ENCODE measurements at regions not wholly inside any gene's neighbourhood (a gene's known extent, or its start where the extent isn't known, plus 50 kb on each side); places are given as distances from the start of the nearest gene placed in this dataset.

DNA sequence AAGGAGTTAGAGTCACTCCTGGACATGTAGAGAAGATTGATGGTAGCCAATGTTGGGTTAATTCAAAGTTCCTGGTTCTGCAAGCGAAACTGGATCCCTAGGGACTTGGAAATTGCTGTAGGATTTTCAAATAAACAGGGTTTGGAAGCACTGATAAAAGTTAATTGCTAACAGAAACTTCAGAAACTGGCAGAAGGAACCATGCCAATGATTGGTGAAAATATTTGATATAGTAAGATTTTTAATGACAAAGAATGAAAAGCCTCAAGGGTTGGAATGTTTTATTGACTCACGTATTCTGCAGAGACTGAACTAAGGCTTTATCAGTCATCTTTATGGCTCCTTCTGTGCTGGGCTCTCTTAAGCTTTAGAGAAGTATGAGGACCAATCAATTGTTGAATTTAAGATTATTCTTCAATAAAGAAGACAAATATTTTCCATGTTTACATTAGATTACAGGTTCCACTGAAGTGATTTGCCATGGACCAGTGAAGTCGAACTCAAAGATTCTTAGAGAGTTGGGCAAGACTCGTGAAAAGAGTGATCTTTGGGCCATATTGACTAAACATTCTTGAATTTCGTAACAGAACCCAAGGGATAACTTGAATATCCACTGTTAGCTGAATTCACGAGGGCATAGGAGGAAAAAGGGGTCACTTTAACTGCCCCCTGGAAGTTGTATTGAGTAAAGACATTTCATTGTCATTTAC is 371.4 kb downstream of the HDGFL1 start:
- DNase-seq (ENCODE audit: low spot score): no peak

DNA sequence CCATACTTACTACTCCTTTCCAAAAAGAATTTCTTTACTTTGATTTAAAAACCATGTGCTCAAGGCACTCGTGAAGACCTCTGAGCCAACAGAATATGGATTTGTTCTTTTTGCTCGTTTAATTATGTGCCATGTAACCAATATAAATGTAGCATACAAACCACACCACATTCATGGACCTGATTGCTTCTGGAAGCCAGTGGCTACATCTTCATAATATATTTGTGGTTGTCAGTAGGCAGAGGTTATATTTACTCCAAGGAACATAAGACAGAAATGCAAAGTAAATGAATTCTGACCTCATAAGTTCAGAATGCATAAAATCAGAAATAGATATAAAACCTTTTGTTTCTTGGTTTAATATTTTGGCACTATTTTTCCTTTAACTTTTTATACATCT is 373.0 kb downstream of the HDGFL1 start:
- no peak for DNase-seq (ENCODE audit: low spot score)

DNA sequence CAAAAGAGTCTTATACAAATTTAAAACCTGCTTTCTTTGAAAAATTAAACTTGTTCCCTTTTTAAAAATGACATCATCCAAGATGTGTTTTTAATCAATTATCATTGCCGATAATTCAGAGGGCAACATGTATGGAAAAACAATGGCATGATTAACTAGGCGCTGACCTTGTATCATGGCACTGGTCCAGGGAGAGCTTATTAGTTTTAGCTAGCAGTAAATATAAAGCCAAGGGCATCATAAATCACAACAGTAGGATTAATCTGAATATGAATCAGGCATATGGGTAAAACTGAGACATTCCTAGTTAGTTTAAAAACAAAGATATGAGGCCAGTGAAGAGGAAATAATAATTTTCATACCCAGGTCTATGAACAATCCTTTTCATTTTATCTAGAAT is 374.0 kb downstream of the HDGFL1 start:
- DNase-seq (ENCODE audit: low spot score): no peak

DNA sequence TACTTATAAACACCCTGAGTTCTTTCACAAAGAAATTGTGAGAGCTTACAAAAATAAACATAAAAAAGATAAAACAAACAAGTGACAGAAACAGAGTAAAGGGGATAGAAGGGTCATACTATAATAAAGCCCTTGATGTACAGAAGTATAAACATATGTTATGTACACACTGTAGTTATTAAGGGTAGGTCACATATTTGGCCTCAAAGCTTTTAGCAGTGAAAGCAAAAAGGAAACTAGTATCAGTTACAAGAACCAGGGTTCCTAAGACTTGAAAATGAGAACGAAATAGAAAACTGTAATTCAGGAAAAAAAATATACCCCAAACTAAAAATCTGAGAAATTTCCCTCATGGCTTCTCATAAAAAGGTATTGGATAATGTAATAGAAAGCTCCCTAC is 380.6 kb downstream of the HDGFL1 start:
- no peak for DNase-seq (ENCODE audit: low spot score)

DNA sequence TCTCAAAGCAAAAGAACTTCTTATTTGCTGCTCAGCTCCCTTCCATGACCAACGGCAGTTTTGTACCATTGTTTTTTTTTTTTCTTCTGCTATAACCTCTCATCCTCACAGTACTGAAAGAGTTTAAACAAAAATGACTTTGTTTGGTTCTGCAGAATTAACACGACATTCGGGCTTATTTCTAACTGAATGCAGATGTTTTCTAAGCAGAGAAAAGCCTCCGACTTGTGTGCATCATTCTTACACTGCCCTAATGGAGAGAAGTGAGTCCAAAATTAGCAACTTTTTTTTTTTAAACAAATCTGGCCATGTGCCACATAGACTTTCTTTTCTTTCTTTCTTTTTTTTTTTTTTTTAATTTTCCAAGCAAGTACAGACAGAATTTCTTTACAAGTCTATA is 382.7 kb downstream of the HDGFL1 start:
- no peak for DNase-seq (ENCODE audit: low spot score)

DNA sequence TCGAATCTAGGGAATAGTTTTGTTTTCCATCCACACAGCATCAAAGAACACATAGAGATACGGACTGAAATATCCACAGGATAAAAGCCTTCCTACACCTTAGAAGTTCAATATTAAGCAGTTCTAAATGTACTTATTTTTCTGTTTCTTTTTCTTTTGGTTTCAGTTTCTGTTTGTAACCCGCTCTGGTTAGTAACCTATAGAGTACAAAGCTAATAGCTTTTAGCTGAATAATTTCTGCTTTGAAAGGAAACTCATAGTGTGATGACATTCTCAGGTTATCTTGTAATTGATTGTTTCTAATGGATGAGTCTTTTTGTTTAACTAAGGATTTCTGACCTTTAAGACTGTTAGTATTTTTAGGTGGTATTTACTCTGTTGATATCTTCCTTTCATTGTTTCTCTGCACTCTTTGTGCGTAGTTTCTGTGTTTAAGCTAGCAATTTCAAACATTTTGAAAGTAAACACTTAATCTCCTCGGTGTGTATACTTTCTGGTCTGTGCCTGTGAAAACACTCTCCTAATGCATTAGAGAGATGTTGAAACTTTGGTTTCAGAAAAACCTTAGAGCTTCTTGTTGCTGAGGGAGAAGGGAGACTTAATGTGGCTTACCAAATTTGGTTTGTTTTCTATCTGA is 385.5 kb downstream of the HDGFL1 start:
- DNase-seq (ENCODE audit: low spot score): no peak

DNA sequence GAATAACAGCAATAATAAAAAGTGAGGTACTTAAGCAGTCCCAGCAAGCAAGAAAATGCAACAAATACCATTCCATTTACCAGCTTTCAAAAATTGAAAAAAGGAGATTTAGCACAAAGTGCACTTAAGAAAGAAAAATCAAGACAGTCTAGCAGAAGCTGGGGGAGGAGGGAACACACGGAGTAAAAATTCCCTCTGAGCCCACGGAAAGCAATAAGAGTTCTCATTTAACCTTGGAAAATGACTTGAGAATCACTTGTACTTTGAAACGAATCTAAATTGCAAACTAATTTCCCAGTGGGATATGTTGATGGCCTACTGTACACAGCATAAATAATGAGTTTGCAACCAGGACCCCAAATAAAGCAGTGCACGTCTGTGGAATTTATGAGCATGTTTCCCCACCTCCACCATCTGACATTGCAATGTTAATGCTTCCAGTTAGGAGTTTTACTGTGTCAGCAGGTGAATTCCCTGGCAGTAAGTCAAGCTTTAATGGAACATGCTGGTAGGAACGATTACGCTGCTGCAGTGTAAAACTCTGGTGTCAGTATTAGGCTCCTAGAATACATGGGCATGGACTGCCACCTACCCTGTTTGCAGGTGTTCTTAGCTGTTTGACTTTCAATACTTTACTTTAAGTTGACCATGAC is 386.8 kb downstream of the HDGFL1 start:
- no peak for DNase-seq (ENCODE audit: low spot score)

DNA sequence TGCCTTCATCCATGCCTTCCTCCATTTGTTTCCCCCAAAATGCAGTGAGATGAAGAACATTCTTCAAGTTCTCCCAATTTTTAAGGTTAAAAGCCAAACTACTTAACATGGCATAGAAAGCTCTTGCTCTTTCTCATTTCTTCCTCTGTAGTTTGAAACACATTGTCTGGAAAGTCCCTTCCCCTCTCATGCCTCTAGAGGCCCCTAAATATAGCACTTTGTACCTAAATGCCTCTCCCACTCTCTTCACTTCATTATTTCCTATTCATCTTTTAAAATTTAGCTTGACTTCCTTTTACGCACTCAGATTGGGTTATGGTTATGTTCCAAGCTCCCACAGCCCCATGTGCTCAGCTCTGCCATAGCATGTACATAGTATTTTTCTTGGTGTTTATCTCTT is 389.3 kb downstream of the HDGFL1 start:
- DNase-seq (ENCODE audit: low spot score): no peak

DNA sequence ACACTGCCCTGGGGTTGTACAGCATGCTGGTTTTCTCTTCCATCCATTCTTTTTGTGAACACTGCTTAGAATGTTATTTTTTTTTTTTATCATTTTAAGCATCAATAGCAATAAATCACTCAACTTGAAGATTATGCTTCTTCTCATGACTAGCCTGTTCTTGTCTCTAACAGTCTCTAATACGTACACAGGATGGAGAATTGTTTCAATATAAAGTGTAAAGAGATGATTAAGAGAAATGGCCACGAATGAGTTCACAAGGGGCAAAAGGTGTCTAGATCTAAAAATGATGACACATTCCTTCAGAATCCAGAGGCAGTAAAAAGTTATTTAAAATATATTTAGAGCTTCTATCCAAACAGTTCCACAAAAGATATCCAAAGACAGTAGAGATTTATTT is 390.2 kb downstream of the HDGFL1 start:
- no peak for DNase-seq (ENCODE audit: low spot score)

DNA sequence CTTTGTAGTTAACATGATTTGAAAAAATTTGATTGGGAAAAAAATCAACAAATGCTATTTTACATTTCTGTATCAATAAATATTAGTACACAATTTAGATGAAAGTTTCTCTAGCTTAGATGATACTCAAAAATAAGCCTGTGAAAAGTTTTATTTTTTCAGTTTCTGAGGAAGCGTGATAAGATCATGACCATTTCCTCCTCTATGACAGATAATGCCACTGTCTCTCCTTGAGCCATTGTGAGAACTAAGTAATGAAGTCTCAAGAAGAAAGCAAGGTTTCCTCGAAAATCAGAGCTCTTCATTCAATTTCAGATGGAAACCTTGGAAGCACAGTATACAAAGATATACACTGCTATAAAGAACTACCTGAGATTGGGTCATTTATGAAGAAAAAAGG is 395.0 kb downstream of the HDGFL1 start:
- DNase-seq (ENCODE audit: low spot score): no peak

DNA sequence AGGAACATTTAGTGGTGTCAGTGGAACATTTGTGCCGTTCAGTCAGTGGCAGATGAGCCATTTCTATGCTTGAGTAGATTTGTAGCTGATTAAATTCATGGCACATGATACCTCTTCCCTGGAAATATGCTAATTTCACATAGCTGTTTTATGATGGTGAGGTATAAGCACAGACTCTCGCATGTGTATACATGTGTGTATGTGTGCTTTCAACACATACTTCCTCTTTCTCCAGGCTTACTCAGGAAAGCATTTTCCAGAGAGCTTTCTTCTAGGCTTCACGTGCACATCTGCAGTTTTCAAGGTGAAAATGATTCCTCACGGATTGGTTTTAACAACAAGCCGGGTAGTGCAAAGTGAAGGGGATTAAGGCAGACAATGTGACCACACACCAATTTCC is 396.5 kb downstream of the HDGFL1 start:
- no peak for DNase-seq (ENCODE audit: low spot score)

DNA sequence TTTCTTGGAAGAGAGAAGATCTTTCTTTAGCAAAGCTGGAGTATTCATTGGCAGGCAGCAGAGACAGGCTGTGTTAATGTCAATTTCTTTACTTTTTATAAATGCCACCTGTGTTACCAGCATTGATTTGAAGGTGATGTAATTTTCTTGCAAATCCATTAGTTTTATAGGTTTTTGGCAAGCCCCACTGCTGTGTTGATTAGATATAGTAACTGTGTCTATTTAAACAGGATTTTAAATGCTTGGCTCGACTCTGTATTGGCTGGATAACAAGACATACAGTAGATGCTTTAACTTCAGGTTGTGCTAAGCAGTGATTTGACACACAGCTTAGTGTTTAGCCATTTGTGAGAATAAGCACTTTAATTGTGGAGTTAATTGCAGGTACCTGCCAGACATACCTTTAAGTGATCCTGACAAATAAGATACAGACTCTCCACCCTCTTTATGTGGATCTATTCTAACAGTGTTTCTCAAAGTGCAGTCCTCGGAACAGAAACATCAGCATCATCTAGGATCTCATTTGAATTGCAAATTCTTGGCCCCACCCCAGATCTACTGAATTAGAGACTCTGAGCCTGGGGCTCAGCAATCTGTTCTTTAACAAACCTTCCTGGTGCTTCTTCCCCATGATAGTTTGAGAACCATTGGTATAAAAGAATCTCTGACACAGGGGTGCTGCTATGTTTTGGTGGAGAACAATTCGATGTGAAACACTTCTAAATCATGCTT is 397.5 kb downstream of the HDGFL1 start:
- DNase-seq (ENCODE audit: low spot score): no peak

DNA sequence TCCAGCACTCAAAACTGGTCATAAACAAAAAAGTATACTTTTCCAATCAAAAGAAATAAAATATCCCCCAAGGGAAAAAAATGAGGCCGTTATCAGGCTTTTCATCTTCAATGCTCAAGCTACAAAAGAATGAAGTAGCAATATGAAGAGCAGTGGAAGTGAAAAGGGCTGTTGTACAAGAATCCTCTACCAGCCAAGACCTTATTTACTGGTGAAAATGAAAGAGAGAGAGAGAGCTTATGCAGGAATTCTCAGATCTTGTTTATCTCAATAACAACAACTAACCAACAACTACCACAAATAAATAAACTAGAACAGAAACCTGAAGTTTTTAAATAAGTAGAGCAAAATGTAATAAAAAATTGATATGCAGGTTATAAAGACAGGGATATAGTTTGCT is 400.6 kb downstream of the HDGFL1 start:
- DNase-seq (ENCODE audit: low spot score): no peak

DNA sequence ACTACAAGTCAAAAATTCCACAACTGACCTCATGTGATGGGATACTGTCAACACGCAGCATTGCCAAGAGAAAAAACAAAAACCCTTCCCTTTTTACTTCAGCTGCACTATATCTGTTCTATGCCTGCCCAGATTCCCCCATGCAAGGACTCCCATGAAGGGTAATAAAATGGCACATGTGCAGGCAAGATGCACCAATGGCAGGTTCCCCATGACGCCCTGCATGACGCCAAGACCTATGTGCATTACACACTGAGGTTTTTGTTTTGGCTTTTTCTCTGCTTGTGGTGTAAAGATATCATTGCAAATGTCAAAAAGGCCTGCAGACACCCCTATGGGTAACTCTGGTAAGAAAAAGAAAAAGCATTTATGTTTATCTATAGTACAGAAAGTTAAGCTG is 403.4 kb downstream of the HDGFL1 start:
- no peak for DNase-seq (ENCODE audit: low spot score)

DNA sequence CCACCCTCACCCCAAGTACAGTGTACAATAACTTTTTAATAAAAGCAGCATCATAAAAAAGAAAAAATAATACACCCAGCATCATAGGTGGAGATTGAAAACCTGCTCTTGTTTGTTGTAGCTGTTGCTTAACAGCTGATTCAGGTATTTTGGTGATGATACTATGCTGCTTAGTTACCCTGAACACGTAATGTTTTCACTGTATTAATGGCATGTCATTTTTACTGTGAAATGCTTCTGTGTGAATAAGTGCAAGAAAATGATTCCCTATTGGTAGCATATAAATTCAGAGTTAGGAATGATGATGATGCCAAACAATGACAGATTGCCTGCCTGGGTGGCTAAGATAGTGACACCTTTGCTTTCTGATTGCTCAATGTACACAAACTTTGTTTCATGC is 405.7 kb downstream of the HDGFL1 start:
- no peak for DNase-seq (ENCODE audit: low spot score)

DNA sequence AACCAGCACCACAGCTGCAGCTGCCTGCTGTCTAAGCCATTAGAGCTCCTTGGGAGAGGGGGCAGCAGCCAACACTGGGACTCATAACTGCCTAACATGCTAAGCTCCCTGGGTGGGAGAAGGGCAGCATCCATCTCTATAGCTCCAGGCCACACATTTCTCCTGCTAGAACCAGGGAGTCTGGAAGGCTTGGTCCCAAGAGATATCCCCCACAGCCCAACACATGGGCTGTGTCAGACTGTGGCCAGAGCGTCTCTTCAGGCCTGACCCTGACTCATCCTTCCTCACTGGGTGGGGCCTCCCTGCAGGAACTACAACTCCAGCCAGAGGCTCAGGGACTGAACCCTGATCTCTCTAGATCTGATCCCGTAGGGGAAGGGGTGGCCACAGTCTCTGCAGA is 411.1 kb downstream of the HDGFL1 start:
- no peak for DNase-seq (ENCODE audit: low spot score)

DNA sequence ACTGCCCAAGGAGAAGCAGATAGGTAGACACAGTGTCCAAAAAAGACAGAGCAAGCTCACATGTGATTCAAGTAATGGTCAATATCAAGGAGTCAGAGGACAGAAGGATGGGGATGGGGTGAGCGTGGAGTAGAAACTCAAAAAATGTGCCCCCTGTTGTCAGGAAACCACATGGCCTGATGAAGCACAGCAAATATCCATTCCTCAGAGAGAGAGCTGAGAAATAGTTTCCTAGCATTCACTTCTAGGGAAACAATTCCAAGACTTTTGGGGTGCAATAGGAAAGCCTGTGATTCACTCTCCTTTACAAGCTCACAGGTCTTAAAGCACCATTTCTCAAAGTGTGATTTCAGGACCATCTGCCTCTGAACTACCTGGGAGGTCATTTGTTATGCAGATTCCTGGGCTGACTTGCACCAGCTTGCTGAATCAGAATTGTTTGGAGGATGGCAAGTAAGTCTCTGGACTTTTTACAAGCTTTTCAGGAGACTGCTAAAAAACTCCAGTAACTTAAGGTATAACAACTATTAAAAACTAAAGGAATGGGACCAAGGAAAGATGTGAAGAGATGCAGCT is 432.8 kb downstream of the HDGFL1 start:
- no peak for DNase-seq (ENCODE audit: low spot score)

DNA sequence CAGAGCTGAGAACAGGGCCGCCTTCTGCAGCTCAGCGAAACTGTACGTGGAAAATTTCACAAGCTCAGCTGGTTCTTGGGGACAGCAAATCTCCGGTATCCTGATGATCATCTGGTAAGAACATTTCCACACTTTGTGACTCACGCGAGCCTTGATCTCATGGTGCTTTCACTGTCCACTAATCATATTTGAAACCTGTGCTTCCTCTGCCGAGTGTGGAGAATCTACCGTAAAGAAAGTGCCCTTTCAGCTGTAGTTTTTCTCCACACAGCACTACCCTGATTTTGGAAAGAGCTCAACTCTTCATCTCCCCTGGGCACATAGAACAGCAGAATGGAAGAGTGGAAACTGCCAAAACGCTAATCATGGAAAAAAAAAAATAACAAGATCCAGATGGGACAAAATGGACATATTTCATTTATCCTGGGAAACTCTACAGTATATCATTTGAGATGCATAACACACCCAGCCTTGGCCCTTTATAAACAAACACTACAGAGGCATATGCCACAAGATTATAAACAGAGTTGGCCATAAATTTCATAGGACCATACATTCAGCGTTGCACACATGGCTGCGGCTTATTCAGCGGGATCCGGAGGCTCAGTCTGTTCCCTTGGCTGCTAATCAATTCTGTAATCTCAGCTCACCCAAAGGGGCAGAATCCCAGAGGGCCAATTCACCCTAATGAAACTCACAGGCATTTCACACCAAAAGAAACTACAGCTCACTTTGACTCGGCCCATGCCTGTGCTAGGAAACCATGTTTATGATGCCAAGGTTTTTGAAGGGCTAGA is 434.5 kb downstream of the HDGFL1 start:
- no peak for DNase-seq (ENCODE audit: low spot score)

DNA sequence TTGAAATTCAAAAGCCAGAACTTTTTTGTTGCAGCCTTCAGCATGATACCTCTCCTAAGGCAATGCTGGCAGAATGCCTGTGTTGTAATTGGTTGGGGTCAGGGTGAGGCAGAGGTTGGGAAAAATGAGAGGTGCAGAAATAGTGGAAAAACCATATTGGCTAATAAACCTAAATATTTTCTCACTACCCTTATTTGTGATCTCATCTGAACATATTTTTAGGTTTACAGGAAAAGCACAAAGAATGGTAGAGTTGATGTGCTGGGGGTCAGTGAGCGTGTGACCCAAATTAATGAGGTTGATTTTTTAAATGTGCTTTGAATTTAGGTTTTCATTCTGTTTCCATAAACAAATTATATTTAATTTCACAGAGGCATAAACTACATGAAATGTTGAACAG is 437.3 kb downstream of the HDGFL1 start:
- DNase-seq (ENCODE audit: low spot score): no peak

DNA sequence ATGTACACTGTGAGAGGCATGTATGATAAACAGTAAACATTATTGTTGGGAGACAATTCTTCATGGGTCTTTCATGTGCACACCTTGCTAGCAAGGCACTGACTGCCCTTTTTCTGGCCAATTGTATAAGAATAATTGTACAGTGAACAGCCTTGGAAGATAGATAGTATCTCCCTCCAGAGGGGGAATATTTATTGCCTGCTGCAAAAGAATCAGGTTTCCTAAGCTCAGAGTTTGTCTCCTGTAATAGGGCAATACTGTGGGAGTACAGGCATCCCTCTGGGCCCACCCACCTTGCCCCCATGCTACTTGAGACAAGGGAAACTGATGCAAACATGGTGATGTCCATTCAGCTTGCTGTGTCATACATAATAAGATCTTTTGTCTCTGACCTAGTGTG is 442.2 kb downstream of the HDGFL1 start:
- DNase-seq (ENCODE audit: low spot score): no peak

DNA sequence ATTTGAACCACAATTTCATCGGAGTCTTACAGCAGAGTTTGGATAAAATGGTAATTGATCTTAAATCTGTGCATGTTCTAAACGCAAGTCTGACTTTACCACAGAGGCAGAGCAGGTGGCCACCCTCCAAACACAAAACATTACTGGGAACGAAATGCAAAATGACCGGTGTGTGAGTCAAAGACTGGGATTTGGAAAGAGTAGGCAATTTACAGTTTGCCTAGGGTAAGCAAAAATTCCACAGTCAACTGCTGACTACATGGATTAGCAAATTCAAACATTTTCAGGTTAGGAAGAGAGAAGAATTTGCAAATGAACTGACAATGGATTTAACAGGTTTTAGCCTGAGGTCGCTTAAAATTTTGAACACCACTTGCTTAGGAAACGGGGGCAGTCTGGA is 444.4 kb downstream of the HDGFL1 start:
- DNase-seq (ENCODE audit: low spot score): no peak

DNA sequence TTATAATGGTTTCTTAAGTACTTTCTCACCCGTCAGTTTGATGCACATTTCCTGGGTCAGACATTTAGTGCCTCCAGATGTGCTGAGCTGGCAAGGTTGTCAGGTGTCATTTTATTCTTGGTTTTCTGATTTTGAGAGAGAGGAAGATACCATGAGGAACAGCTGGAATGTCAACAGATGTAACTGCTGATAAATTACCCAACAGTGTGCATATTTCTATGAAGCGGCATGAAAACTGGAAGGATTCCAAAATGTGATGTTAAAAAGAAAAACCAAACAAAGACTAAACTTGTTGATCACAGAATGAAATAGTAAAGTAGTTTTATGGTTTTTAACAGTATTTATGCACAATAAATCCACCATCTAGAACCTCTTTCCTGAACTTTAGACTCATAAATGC is 447.3 kb downstream of the HDGFL1 start:
- no peak for DNase-seq (ENCODE audit: low spot score)

All from ureter (tissue), 1 donor.